Kidney epithelial cell (primary cell): ENCODE measurements at regions not wholly inside any gene's neighbourhood (a gene's known extent, or its start where the extent isn't known, plus 50 kb on each side); places are given as distances from the start of the nearest gene placed in this dataset.

ENCODE experiments used
- DNase-seq: peaks from one replicate; pipeline ENCODE4 v3.0.0-alpha.2; 2010; ENCODE audit warnings: low read depth
- H3K27me3 ChIP-seq: 2 replicates; pipeline ENCODE4 v1.6.0; 2011; ENCODE audit warnings: low read length; ENCODE audit not compliant: control insufficient read depth, insufficient read depth
- H3K36me3 ChIP-seq: 2 replicates; pipeline ENCODE4 v1.5.1; 2011; ENCODE audit warnings: low read length; ENCODE audit not compliant: control insufficient read depth, insufficient read depth
- H3K4me3 ChIP-seq: 2 replicates; pipeline ENCODE4 v1.5.1; 2011; ENCODE audit warnings: low read depth, mild to moderate bottlenecking, control low read depth, low read length
- TF ChIP-seq, protein P1 (sequence below): IDR thresholded peaks from 2 replicates; pipeline ENCODE4 v1.5.1; 2011; ENCODE audit warnings: mild to moderate bottlenecking, moderate library complexity, low read length, control low read depth, inconsistent platforms; ENCODE audit not compliant: insufficient read depth, poor library complexity, severe bottlenecking

DNA sequence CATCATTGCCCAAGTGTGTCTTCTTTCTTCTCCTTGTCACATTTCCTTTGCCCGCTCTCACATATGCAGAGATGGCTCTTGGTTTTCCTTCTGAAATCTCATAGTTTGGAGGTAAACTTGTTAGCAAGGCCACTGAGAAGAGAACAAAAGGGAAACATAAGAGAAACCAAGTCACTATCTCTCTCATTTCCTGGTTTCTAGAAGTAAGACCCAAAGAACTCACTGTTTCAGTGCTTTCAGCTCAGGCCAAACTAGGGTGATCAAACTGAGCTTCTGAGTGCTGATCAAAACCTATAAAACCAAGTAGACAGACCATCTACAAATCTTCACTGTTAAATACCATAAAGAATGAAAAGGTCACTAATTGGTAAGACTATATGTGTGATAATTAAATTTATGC, 275.4 kb upstream of the BTG1 start:
- no peaks in the 10 kb centered on the region for H3K36me3 ChIP-seq
- H3K4me3 ChIP-seq, result no peak overlapping the region
- TF ChIP-seq, protein P1, sequence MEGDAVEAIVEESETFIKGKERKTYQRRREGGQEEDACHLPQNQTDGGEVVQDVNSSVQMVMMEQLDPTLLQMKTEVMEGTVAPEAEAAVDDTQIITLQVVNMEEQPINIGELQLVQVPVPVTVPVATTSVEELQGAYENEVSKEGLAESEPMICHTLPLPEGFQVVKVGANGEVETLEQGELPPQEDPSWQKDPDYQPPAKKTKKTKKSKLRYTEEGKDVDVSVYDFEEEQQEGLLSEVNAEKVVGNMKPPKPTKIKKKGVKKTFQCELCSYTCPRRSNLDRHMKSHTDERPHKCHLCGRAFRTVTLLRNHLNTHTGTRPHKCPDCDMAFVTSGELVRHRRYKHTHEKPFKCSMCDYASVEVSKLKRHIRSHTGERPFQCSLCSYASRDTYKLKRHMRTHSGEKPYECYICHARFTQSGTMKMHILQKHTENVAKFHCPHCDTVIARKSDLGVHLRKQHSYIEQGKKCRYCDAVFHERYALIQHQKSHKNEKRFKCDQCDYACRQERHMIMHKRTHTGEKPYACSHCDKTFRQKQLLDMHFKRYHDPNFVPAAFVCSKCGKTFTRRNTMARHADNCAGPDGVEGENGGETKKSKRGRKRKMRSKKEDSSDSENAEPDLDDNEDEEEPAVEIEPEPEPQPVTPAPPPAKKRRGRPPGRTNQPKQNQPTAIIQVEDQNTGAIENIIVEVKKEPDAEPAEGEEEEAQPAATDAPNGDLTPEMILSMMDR, result no peak
- DNase-seq, result no peak
- no peaks in the 10 kb centered on the region for H3K27me3 ChIP-seq

GRCh38 chr12:92419201-92419600, 273.6 kb upstream of the BTG1 start:
- DNase-seq, result no peak
- Histone ChIP-seq H3K4me3 (no peak overlapping the region), H3K27me3 (no peaks in the 10 kb centered on the region), H3K36me3 (no peaks in the 10 kb centered on the region)
- TF ChIP-seq, protein P1, result no peak

- no peaks in the 10 kb centered on the region for H3K27me3 ChIP-seq
- DNase-seq, result no peak
- TF ChIP-seq, protein P1, result no peak
- no peaks in the 10 kb centered on the region for H3K36me3 ChIP-seq
- no peak overlapping the region for H3K4me3 ChIP-seq
Measured at GRCh38 chr12:92418381-92418780, 272.7 kb upstream of the BTG1 start.

GRCh38 chr12:92417373-92417772, 271.7 kb upstream of the BTG1 start:
- no peak for DNase-seq
- TF ChIP-seq, protein P1, result no peak
- Histone ChIP-seq H3K36me3 (no peaks in the 10 kb centered on the region), H3K4me3 (no peak overlapping the region), H3K27me3 (no peaks in the 10 kb centered on the region)

GRCh38 chr12:92416385-92416812, 270.8 kb upstream of the BTG1 start:
- H3K36me3 ChIP-seq, result no peaks in the 10 kb centered on the region
- DNase-seq, result no peak

More at GRCh38 chr12:92416385-92416812, 270.8 kb upstream of the BTG1 start:
- Histone ChIP-seq H3K27me3 (no peaks in the 10 kb centered on the region), H3K4me3 (no peak overlapping the region)
- TF ChIP-seq, protein P1, result no peak
